ENCODE measurements at regions not wholly inside any gene's neighbourhood (a gene's known extent, or its start where the extent isn't known, plus 50 kb on each side); places are given as distances from the start of the nearest gene placed in this dataset.

GRCh38 chr1:71223641-71224340 is 143.0 kb upstream of the ZRANB2 start:
- TF ChIP-seq EP300 (IDR thresholded peaks at IDR 0.05) (no peak), CTCF (IDR thresholded peaks at IDR 0.05) (no peak)
